PC-3 (cell line): ENCODE measurements at regions not wholly inside any gene's neighbourhood (a gene's known extent, or its start where the extent isn't known, plus 50 kb on each side); places are given as distances from the start of the nearest gene placed in this dataset.

ENCODE experiments used
- EZH2 ChIP-seq: fragments of 300-600 bp; sonication (generic); IDR thresholded peaks from one replicate; pipeline ENCODE4 v1.6.1; 2017; ENCODE audit warnings: antibody characterized with exemption, mild to moderate bottlenecking, low read length; ENCODE audit not compliant: unreplicated experiment
- TF ChIP-seq, protein P1 (sequence below): fragments of 300-600 bp; sonication (generic); conservative IDR thresholded peaks from 2 replicates; pipeline ENCODE4 v1.5.1; 2017; ENCODE audit warnings: antibody characterized with exemption, low read depth, mild to moderate bottlenecking, low read length

GRCh38 chr11:110773442-110773841 is 61.2 kb upstream of the ARHGAP20 start:
- TF ChIP-seq, protein P1, sequence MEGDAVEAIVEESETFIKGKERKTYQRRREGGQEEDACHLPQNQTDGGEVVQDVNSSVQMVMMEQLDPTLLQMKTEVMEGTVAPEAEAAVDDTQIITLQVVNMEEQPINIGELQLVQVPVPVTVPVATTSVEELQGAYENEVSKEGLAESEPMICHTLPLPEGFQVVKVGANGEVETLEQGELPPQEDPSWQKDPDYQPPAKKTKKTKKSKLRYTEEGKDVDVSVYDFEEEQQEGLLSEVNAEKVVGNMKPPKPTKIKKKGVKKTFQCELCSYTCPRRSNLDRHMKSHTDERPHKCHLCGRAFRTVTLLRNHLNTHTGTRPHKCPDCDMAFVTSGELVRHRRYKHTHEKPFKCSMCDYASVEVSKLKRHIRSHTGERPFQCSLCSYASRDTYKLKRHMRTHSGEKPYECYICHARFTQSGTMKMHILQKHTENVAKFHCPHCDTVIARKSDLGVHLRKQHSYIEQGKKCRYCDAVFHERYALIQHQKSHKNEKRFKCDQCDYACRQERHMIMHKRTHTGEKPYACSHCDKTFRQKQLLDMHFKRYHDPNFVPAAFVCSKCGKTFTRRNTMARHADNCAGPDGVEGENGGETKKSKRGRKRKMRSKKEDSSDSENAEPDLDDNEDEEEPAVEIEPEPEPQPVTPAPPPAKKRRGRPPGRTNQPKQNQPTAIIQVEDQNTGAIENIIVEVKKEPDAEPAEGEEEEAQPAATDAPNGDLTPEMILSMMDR: no peak
- no peak for TF ChIP-seq EZH2
